Neural cell (in vitro differentiated cells): ENCODE measurements at regions not wholly inside any gene's neighbourhood (a gene's known extent, or its start where the extent isn't known, plus 50 kb on each side); places are given as distances from the start of the nearest gene placed in this dataset.

Experiments
- EZH2 ChIP-seq: fragments of 200-600, 300-800 bp; shearing (Covaris generic), sonication (generic); IDR thresholded peaks from 2 replicates; pipeline ENCODE4 v1.6.1; 2014; ENCODE audit warnings: antibody characterized with exemption, low read length, borderline replicate concordance, mild to moderate bottlenecking; ENCODE audit not compliant: insufficient read depth, poor library complexity, severe bottlenecking
- POLR2AphosphoS5 ChIP-seq: IDR thresholded peaks from 2 replicates; pipeline ENCODE4 v1.6.1; 2012
- TF ChIP-seq, protein P1 (sequence below): fragments of 450-650 bp; IDR thresholded peaks from 2 replicates; pipeline ENCODE4 v1.5.1; 2014; ENCODE audit warnings: antibody characterized with exemption, mild to moderate bottlenecking, moderate library complexity; ENCODE audit not compliant: poor library complexity, severe bottlenecking

- no peak for TF ChIP-seq POLR2AphosphoS5
- TF ChIP-seq, protein P1, sequence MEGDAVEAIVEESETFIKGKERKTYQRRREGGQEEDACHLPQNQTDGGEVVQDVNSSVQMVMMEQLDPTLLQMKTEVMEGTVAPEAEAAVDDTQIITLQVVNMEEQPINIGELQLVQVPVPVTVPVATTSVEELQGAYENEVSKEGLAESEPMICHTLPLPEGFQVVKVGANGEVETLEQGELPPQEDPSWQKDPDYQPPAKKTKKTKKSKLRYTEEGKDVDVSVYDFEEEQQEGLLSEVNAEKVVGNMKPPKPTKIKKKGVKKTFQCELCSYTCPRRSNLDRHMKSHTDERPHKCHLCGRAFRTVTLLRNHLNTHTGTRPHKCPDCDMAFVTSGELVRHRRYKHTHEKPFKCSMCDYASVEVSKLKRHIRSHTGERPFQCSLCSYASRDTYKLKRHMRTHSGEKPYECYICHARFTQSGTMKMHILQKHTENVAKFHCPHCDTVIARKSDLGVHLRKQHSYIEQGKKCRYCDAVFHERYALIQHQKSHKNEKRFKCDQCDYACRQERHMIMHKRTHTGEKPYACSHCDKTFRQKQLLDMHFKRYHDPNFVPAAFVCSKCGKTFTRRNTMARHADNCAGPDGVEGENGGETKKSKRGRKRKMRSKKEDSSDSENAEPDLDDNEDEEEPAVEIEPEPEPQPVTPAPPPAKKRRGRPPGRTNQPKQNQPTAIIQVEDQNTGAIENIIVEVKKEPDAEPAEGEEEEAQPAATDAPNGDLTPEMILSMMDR, result no peak
- TF ChIP-seq EZH2, result no peak
Observed at GRCh38 chr6:81894788-81895271, 142.3 kb upstream of the TENT5A start.
